Fibroblast of lung (primary cell): ENCODE measurements at regions not wholly inside any gene's neighbourhood (a gene's known extent, or its start where the extent isn't known, plus 50 kb on each side); places are given as distances from the start of the nearest gene placed in this dataset.

Experiments used
- CTCF ChIP-seq, 2 donors: IDR thresholded peaks in 1 of 2; conservative IDR thresholded peaks in 1 of 2; 1 replicate in 1 of 2; 2 replicates in 1 of 2; pipeline ENCODE4 v1.5.1; 2011 to 2012; ENCODE audit warnings: low read length in 2 of 2, control low read depth in 1 of 2, inconsistent platforms in 1 of 2, low read depth in 1 of 2, mild to moderate bottlenecking in 1 of 2
- EZH2 ChIP-seq: IDR thresholded peaks from 2 replicates; pipeline ENCODE4 v1.5.1; 2012; ENCODE audit warnings: low read length, control low read depth, mild to moderate bottlenecking; ENCODE audit errors: missing control alignments

DNA sequence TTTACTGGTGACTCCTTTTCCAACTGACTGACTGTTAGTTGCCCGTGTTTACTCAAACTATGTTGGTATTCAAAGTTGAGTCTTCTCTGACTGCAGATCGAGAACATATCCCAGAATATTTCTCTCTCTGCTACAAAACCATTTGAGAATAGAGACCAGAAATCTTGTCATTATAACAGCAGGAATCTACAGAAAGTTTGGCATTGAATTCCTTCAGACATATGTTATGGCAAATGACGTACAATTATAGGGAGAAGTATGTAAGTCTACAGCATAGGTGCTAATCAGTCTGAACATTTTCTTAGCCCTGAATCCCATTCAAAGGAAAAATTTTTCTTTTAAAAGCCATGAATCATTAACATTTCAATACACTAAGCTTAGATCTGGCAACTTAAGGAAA lies 239.8 kb upstream of the SOX9 start:
- TF ChIP-seq CTCF (conservative IDR thresholded peaks at IDR 0.05 in 1 of 2, IDR thresholded peaks at IDR 0.05 in 1 of 2; ENCODE audit: low read depth in 1 of 2, low read length in 2 of 2) (no peak), EZH2 (no peak)
